ENCODE measurements at regions not wholly inside any gene's neighbourhood (a gene's known extent, or its start where the extent isn't known, plus 50 kb on each side); places are given as distances from the start of the nearest gene placed in this dataset.
A peak's percentile ranks its signal among the peaks of the same experiment; 100 is the strongest.

GRCh38 chr10:4068629-4069028 lies 283.6 kb upstream of the KLF6 start:
- CTCF ChIA-PET = no interaction called here
- H3K4me3 ChIP-seq (ENCODE audit: low read depth in 2 of 2, low read length in 2 of 2) = no peak overlapping the region
- BruUV-seq (replicated peaks) = no TSS peak
- no peaks in the 10 kb centered on the region for H3K36me3 ChIP-seq (ENCODE audit: control insufficient read depth, insufficient read depth, low read length)
- intact Hi-C loops (cut with micrococcal nuclease; ENCODE audit: unreplicated experiment) = no loop called here
- TF ChIP-seq, protein P1, sequence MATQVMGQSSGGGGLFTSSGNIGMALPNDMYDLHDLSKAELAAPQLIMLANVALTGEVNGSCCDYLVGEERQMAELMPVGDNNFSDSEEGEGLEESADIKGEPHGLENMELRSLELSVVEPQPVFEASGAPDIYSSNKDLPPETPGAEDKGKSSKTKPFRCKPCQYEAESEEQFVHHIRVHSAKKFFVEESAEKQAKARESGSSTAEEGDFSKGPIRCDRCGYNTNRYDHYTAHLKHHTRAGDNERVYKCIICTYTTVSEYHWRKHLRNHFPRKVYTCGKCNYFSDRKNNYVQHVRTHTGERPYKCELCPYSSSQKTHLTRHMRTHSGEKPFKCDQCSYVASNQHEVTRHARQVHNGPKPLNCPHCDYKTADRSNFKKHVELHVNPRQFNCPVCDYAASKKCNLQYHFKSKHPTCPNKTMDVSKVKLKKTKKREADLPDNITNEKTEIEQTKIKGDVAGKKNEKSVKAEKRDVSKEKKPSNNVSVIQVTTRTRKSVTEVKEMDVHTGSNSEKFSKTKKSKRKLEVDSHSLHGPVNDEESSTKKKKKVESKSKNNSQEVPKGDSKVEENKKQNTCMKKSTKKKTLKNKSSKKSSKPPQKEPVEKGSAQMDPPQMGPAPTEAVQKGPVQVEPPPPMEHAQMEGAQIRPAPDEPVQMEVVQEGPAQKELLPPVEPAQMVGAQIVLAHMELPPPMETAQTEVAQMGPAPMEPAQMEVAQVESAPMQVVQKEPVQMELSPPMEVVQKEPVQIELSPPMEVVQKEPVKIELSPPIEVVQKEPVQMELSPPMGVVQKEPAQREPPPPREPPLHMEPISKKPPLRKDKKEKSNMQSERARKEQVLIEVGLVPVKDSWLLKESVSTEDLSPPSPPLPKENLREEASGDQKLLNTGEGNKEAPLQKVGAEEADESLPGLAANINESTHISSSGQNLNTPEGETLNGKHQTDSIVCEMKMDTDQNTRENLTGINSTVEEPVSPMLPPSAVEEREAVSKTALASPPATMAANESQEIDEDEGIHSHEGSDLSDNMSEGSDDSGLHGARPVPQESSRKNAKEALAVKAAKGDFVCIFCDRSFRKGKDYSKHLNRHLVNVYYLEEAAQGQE (IDR thresholded peaks at IDR 0.05; ENCODE audit: insufficient read depth in 1 of 2, low read depth in 2 of 2, low read length in 1 of 2) = no peak
- TF ChIP-seq SIN3A (IDR thresholded peaks at IDR 0.05; ENCODE audit: borderline replicate concordance, insufficient read depth, low read depth, low read length) (no peak), CTCF (IDR thresholded peaks at IDR 0.05) (no peak), POLR2AphosphoS5 (IDR thresholded peaks at IDR 0.05; ENCODE audit: low read depth, low read length) (no peak), TCF7L2 (IDR thresholded peaks at IDR 0.05; ENCODE audit: low read depth, low read length) (no peak)
- no peaks in the 10 kb centered on the region for H3K27me3 ChIP-seq (ENCODE audit: control insufficient read depth, insufficient read depth, low read length)
- POLR2A ChIA-PET = interaction anchor here (0.6 kb wide), 1 partner anchor 597 kb away, joined by 3 read pairs; no protein-coding TSS in a partner anchor
- peaks cover 13% of the 10 kb centered on the region for H3K4me1 ChIP-seq (ENCODE audit: control insufficient read depth, insufficient read depth, low read length)
- in situ Hi-C loops (cut with HindIII; ENCODE audit: low pct_unique_long_range_greater_than_20kb, low sequenced_read_pairs) = no loop called here
- ATAC-seq = peak; percentile 39; the same call in 1 of the 2 replicates
- DNase-seq (ENCODE audit: low read depth, low spot score) = no peak
- peak overlapping the region; percentile 74; the same call in 1 of the 2 replicates for H3K27ac ChIP-seq (ENCODE audit: low read length)
- H3K9me3 ChIP-seq (ENCODE audit: control insufficient read depth, insufficient read depth, low read depth, low read length) = no peaks in the 10 kb centered on the region; the same call in 1 of the 2 replicates

- no peak for DNase-seq (ENCODE audit: low read depth, low spot score)
- Histone ChIP-seq H3K27me3 (ENCODE audit: control insufficient read depth, insufficient read depth, low read length) (no peaks in the 10 kb centered on the region), H3K27ac (ENCODE audit: low read length) (peak overlapping the region; percentile 74; the same call in 1 of the 2 replicates), H3K9me3 (ENCODE audit: control insufficient read depth, insufficient read depth, low read depth, low read length) (no peaks in the 10 kb centered on the region; the same call in 1 of the 2 replicates), H3K4me3 (ENCODE audit: low read depth in 2 of 2, low read length in 2 of 2) (no peak overlapping the region), H3K4me1 (ENCODE audit: control insufficient read depth, insufficient read depth, low read length) (peaks cover 13% of the 10 kb centered on the region), H3K36me3 (ENCODE audit: control insufficient read depth, insufficient read depth, low read length) (no peaks in the 10 kb centered on the region)
- intact Hi-C loops (cut with micrococcal nuclease; ENCODE audit: unreplicated experiment) = no loop called here
- CTCF ChIA-PET = no interaction called here
- POLR2A ChIA-PET = interaction anchor here (0.6 kb wide), 1 partner anchor 596 kb away, joined by 3 read pairs; no protein-coding TSS in a partner anchor
- ATAC-seq = peak; percentile 73
- no peak for TF ChIP-seq TCF7L2 (IDR thresholded peaks at IDR 0.05; ENCODE audit: low read depth, low read length)
- no peak for TF ChIP-seq SIN3A (IDR thresholded peaks at IDR 0.05; ENCODE audit: borderline replicate concordance, insufficient read depth, low read depth, low read length)
- TF ChIP-seq, protein P1 (IDR thresholded peaks at IDR 0.05; ENCODE audit: insufficient read depth in 1 of 2, low read depth in 2 of 2, low read length in 1 of 2) = no peak
- no peak for TF ChIP-seq POLR2AphosphoS5 (IDR thresholded peaks at IDR 0.05; ENCODE audit: low read depth, low read length)
- TF ChIP-seq CTCF (IDR thresholded peaks at IDR 0.05) = no peak
- in situ Hi-C loops (cut with HindIII; ENCODE audit: low pct_unique_long_range_greater_than_20kb, low sequenced_read_pairs) = no loop called here
- no TSS peak for BruUV-seq (replicated peaks)
Measured at GRCh38 chr10:4067931-4068561, 283.0 kb upstream of the KLF6 start.

Data from Panc1 (cell line).